OCI-LY3 (cell line): ENCODE measurements at regions not wholly inside any gene's neighbourhood (a gene's known extent, or its start where the extent isn't known, plus 50 kb on each side); places are given as distances from the start of the nearest gene placed in this dataset.

ENCODE experiments used
- H2AFZ ChIP-seq: fragments of 200-600, 300-600 bp; shearing (Covaris generic); 2 replicates; pipeline ENCODE4 v1.6.0; 2014; ENCODE audit warnings: antibody characterized with exemption, low read depth, low read length
- H3K27ac ChIP-seq: fragments of 200-600, 300-600 bp; sonication (generic); 2 replicates; pipeline ENCODE4 v1.5.1; 2014; ENCODE audit warnings: mild to moderate bottlenecking, low read length, moderate library complexity, mixed read lengths
- H3K27me3 ChIP-seq: fragments of 200-600, 300-600 bp; sonication (generic); 2 replicates; pipeline ENCODE4 v1.6.1; 2014; ENCODE audit warnings: low read depth, low read length, mixed read lengths
- H3K36me3 ChIP-seq: fragments of 200-600, 300-600 bp; sonication (generic); replicated peaks from 2 replicates; pipeline ENCODE3; 2014; ENCODE audit warnings: low read depth, low read length, mixed read lengths
- H3K4me1 ChIP-seq: fragments of 300-600, 200-600 bp; sonication (generic); 2 replicates; pipeline ENCODE4 v1.6.1; 2014; ENCODE audit warnings: low read length, mixed read lengths
- H3K4me2 ChIP-seq: fragments of 200-600, 300-600 bp; sonication (generic); 2 replicates; pipeline ENCODE4 v1.6.1; 2014; ENCODE audit warnings: low read length, mixed read lengths
- H3K4me3 ChIP-seq: fragments of 300-600, 200-600 bp; sonication (generic); 2 replicates; pipeline ENCODE4 v1.5.1; 2014; ENCODE audit warnings: antibody characterized with exemption, mild to moderate bottlenecking, low read length, moderate library complexity
- H3K79me2 ChIP-seq: fragments of 300-600, 200-600 bp; shearing (Covaris generic); 2 replicates; pipeline ENCODE4 v1.6.1; 2014; ENCODE audit warnings: mild to moderate bottlenecking, low read length, mixed read lengths
- H3K9ac ChIP-seq: fragments of 300-600, 200-600 bp; shearing (Covaris generic); 2 replicates; pipeline ENCODE4 v1.6.0; 2014; ENCODE audit warnings: mild to moderate bottlenecking, low read length, moderate library complexity
- H3K9me3 ChIP-seq: fragments of 200-600, 300-600 bp; shearing (Covaris generic); 2 replicates; pipeline ENCODE4 v1.6.1; 2014; ENCODE audit warnings: low read length, mixed read lengths; ENCODE audit not compliant: insufficient read depth
- H4K20me1 ChIP-seq: fragments of 200-600, 300-600 bp; sonication (generic); 2 replicates; pipeline ENCODE4 v1.6.1; 2016; ENCODE audit warnings: low read length, mixed read lengths; ENCODE audit not compliant: insufficient read depth
- EZH2phosphoT487 ChIP-seq: fragments of 200-600 bp; shearing (Covaris generic); IDR thresholded peaks from 2 replicates; pipeline ENCODE4 v1.6.1; 2018; ENCODE audit warnings: antibody characterized with exemption, mixed run types, low read depth
- TF ChIP-seq, protein P1 (sequence below): fragments of 200-600, 300-600 bp; sonication (generic); IDR thresholded peaks from 2 replicates; pipeline ENCODE4 v1.5.1; 2014; ENCODE audit warnings: antibody characterized with exemption, low read length, low read depth

DNA sequence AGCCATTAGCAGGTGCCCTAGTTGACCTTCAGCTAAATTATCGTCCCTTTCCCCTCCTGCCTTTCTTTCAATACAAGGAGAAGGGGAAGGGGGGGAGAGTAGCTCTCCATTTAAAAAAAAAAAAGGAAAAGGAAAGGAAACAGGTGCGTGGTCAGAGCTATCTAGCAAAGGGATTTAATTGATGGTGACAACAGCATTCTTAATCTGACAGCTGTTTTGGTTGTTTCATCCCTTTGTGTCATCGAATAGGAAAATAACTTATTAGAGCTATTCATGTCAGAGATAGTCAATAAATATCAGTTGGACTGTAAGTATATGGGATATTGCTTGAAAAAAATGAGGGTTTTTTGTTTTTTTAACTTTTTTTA, 195.2 kb upstream of the SASH1 start:
- H3K36me3 ChIP-seq = no peaks in the 10 kb centered on the region
- H4K20me1 ChIP-seq = no peaks in the 10 kb centered on the region
- H3K9me3 ChIP-seq = no peaks in the 10 kb centered on the region
- no peaks in the 10 kb centered on the region for H3K4me1 ChIP-seq
- H3K79me2 ChIP-seq = no peaks in the 10 kb centered on the region
- no peak overlapping the region for H3K27ac ChIP-seq
- H3K4me3 ChIP-seq = no peak overlapping the region
- H3K9ac ChIP-seq = no peak overlapping the region
- H2AFZ ChIP-seq = no peak overlapping the region
- H3K4me2 ChIP-seq = no peak overlapping the region
- TF ChIP-seq, protein P1, sequence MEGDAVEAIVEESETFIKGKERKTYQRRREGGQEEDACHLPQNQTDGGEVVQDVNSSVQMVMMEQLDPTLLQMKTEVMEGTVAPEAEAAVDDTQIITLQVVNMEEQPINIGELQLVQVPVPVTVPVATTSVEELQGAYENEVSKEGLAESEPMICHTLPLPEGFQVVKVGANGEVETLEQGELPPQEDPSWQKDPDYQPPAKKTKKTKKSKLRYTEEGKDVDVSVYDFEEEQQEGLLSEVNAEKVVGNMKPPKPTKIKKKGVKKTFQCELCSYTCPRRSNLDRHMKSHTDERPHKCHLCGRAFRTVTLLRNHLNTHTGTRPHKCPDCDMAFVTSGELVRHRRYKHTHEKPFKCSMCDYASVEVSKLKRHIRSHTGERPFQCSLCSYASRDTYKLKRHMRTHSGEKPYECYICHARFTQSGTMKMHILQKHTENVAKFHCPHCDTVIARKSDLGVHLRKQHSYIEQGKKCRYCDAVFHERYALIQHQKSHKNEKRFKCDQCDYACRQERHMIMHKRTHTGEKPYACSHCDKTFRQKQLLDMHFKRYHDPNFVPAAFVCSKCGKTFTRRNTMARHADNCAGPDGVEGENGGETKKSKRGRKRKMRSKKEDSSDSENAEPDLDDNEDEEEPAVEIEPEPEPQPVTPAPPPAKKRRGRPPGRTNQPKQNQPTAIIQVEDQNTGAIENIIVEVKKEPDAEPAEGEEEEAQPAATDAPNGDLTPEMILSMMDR = no peak
- TF ChIP-seq EZH2phosphoT487 = no peak
- no peaks in the 10 kb centered on the region for H3K27me3 ChIP-seq

DNA sequence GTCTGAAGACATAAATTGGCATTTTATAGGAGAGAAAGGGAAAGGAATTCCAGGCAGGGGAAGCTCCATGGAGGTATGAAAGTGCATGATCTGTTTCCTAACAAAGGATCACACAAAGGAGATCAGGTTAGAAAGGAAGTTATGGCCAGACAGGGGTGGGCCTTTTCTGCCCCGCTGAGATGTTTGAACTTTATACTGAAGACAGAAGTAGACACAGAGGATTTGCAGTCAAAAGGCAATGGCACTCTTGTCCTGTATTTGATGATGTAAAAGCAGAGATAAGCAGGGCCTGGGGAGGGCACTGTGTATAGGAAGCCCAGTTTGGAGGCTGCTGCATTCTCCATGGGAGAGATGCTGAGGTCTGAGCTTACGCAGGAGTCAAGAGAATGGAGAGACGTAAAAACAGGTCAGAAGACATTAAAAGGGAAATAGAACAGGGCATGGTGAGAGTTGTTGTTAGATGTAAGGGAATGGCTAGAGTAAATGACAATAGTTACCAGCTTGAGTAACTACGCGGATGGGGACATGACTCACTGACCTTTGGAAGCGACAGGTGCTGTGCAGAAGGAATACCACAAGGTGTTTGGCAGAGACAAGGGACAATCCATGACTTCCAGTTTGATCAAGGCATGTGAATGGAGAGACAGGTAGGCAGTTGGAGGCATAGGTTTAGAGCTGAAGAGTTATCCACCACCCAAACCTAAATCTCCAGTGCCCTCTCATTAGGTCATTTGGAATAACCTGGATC, 190.6 kb upstream of the SASH1 start:
- TF ChIP-seq, protein P1 = no peak
- no peak for TF ChIP-seq EZH2phosphoT487
- H3K4me3 ChIP-seq = no peak overlapping the region
- H4K20me1 ChIP-seq = no peaks in the 10 kb centered on the region
- no peaks in the 10 kb centered on the region; the same call in 1 of the 2 replicates for H3K27me3 ChIP-seq
- no peaks in the 10 kb centered on the region for H3K36me3 ChIP-seq
- no peaks in the 10 kb centered on the region for H3K79me2 ChIP-seq
- no peak overlapping the region for H2AFZ ChIP-seq
- no peaks in the 10 kb centered on the region for H3K9me3 ChIP-seq
- H3K4me2 ChIP-seq = no peak overlapping the region
- H3K27ac ChIP-seq = no peak overlapping the region
- H3K4me1 ChIP-seq = no peaks in the 10 kb centered on the region
- H3K9ac ChIP-seq = no peak overlapping the region

DNA sequence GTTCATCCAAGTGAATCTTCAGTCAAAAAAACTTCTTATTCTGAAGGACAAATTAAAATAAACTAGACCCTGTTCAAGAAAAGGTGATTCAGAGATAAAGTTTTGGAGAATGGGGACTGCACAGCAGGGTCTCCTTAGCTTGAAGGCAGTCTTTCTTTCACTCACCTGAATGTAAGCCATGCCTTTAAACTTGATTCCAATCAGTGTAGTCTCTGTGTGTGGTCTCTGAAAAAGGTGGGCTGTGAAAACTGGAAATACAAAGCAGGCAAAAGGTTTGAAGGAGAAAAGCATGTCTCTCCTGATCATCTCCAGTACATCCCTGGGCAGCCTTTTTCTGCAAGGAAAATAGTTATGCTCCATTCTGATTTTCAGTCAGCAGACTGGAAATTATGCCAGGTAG, 188.0 kb upstream of the SASH1 start:
- H4K20me1 ChIP-seq = no peaks in the 10 kb centered on the region
- H3K9me3 ChIP-seq = no peaks in the 10 kb centered on the region
- H2AFZ ChIP-seq = no peak overlapping the region

DNA sequence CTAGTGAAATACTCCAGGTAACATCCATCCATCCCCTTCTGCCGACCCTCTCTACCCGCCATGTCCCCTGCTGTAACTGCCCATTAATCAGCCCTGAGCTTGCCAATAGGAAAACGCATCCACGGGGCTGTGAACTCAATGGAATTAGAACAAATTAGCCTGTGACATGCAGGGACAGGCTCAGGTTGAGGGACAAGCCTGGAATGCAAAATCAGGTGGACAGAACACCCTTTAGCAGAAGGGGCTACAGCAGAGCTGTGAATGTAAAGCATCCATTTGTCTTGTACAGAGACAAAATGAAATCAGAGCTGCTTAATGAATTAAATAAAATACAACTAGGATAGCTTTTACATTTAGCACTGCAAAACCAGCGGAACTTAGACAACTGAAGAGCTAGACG, 187.3 kb upstream of the SASH1 start:
- no peak overlapping the region for H3K9ac ChIP-seq
- no peaks in the 10 kb centered on the region for H4K20me1 ChIP-seq
- no peak overlapping the region for H3K4me3 ChIP-seq
- no peak overlapping the region for H3K4me2 ChIP-seq
- TF ChIP-seq EZH2phosphoT487 = no peak
- TF ChIP-seq, protein P1 = no peak
- H3K9me3 ChIP-seq = no peaks in the 10 kb centered on the region
- no peaks in the 10 kb centered on the region; the same call in 1 of the 2 replicates for H3K27me3 ChIP-seq
- no peaks in the 10 kb centered on the region for H3K79me2 ChIP-seq
- H3K36me3 ChIP-seq = no peaks in the 10 kb centered on the region
- H3K27ac ChIP-seq = no peak overlapping the region
- no peaks in the 10 kb centered on the region for H3K4me1 ChIP-seq
- H2AFZ ChIP-seq = no peak overlapping the region

More for the DNA sequence above, 188.0 kb upstream of the SASH1 start:
- no peak overlapping the region for H3K4me3 ChIP-seq
- no peaks in the 10 kb centered on the region for H3K36me3 ChIP-seq
- no peaks in the 10 kb centered on the region for H3K4me1 ChIP-seq
- H3K27ac ChIP-seq = no peak overlapping the region
- H3K79me2 ChIP-seq = no peaks in the 10 kb centered on the region
- no peaks in the 10 kb centered on the region; the same call in 1 of the 2 replicates for H3K27me3 ChIP-seq
- no peak overlapping the region for H3K4me2 ChIP-seq
- no peak for TF ChIP-seq EZH2phosphoT487
- TF ChIP-seq, protein P1 = no peak
- H3K9ac ChIP-seq = no peak overlapping the region
